ENCODE measurements at regions not wholly inside any gene's neighbourhood (a gene's known extent, or its start where the extent isn't known, plus 50 kb on each side); places are given as distances from the start of the nearest gene placed in this dataset.

- Mint-ChIP-seq H3K36me3 (peaks cover 1% of the 10 kb centered on the region), H3K4me1 (no peaks in the 10 kb centered on the region), H3K27me3 (ENCODE audit: low read depth) (no peaks in the 10 kb centered on the region), H3K9me3 (peaks cover 51% of the 10 kb centered on the region), H3K4me3 (no peak overlapping the region), H3K27ac (no peak overlapping the region)
- DNase-seq (ENCODE audit: low spot score in 2 of 2, unreplicated experiment in 2 of 2) = no peak
- no peak for TF ChIP-seq CTCF (IDR thresholded peaks at IDR 0.05; ENCODE audit: unreplicated experiment)
Observed at GRCh38 chr4:189362364-189362763, 578.3 kb upstream of the FRG1 start.

- no peak for DNase-seq (ENCODE audit: low spot score in 2 of 2, unreplicated experiment in 2 of 2)
- peaks cover 57% of the 10 kb centered on the region for H3K9me3 Mint-ChIP-seq
Observed at GRCh38 chr4:189364032-189364449, 576.6 kb upstream of the FRG1 start.

GRCh38 chr4:189365451-189365850 is 575.2 kb upstream of the FRG1 start:
- H3K36me3 Mint-ChIP-seq = peaks cover 1% of the 10 kb centered on the region
- no peak overlapping the region for H3K4me3 Mint-ChIP-seq
- H3K4me1 Mint-ChIP-seq = no peaks in the 10 kb centered on the region
- H3K9me3 Mint-ChIP-seq = peaks cover 51% of the 10 kb centered on the region
- no peak for DNase-seq (ENCODE audit: low spot score in 2 of 2, unreplicated experiment in 2 of 2)
- no peaks in the 10 kb centered on the region for H3K27me3 Mint-ChIP-seq (ENCODE audit: low read depth)
- no peak for TF ChIP-seq CTCF (IDR thresholded peaks at IDR 0.05; ENCODE audit: unreplicated experiment)
- H3K27ac Mint-ChIP-seq = no peak overlapping the region

More at GRCh38 chr4:189364032-189364449, 576.6 kb upstream of the FRG1 start:
- Mint-ChIP-seq H3K36me3 (peaks cover 1% of the 10 kb centered on the region), H3K4me3 (no peak overlapping the region), H3K27me3 (ENCODE audit: low read depth) (no peaks in the 10 kb centered on the region), H3K4me1 (no peaks in the 10 kb centered on the region), H3K27ac (no peak overlapping the region)
- TF ChIP-seq CTCF (IDR thresholded peaks at IDR 0.05; ENCODE audit: unreplicated experiment) = no peak

- DNase-seq (ENCODE audit: low spot score in 2 of 2, unreplicated experiment in 2 of 2) = no peak
- Mint-ChIP-seq H3K9me3 (peaks cover 52% of the 10 kb centered on the region), H3K4me3 (no peak overlapping the region), H3K36me3 (peaks cover 1% of the 10 kb centered on the region), H3K4me1 (no peaks in the 10 kb centered on the region), H3K27me3 (ENCODE audit: low read depth) (no peaks in the 10 kb centered on the region), H3K27ac (no peak overlapping the region)
- TF ChIP-seq CTCF (IDR thresholded peaks at IDR 0.05; ENCODE audit: unreplicated experiment) = no peak
Observed at GRCh38 chr4:189367832-189368231, 572.8 kb upstream of the FRG1 start.

GRCh38 chr4:189374176-189374575 is 566.5 kb upstream of the FRG1 start:
- Mint-ChIP-seq H3K36me3 (no peaks in the 10 kb centered on the region), H3K27ac (no peak overlapping the region), H3K27me3 (ENCODE audit: low read depth) (no peaks in the 10 kb centered on the region), H3K9me3 (peaks cover 74% of the 10 kb centered on the region), H3K4me3 (no peak overlapping the region), H3K4me1 (no peaks in the 10 kb centered on the region)
- DNase-seq (ENCODE audit: low spot score in 2 of 2, unreplicated experiment in 2 of 2) = no peak
- no peak for TF ChIP-seq CTCF (IDR thresholded peaks at IDR 0.05; ENCODE audit: unreplicated experiment)

GRCh38 chr4:189376901-189377300 is 563.8 kb upstream of the FRG1 start:
- Mint-ChIP-seq H3K4me3 (no peak overlapping the region), H3K27me3 (ENCODE audit: low read depth) (no peaks in the 10 kb centered on the region), H3K4me1 (no peaks in the 10 kb centered on the region), H3K9me3 (peaks cover 64% of the 10 kb centered on the region), H3K27ac (no peak overlapping the region), H3K36me3 (no peaks in the 10 kb centered on the region)
- DNase-seq (ENCODE audit: low spot score in 2 of 2, unreplicated experiment in 2 of 2) = no peak
- no peak for TF ChIP-seq CTCF (IDR thresholded peaks at IDR 0.05; ENCODE audit: unreplicated experiment)
